Trophoblast cell (in vitro differentiated cells and primary cell): ENCODE measurements at regions not wholly inside any gene's neighbourhood (a gene's known extent, or its start where the extent isn't known, plus 50 kb on each side); places are given as distances from the start of the nearest gene placed in this dataset.

Experiments used
- DNase-seq, 2 donors: peaks; one replicate each; pipeline ENCODE4 v3.0.0-alpha.2; 2016
- H2AFZ ChIP-seq: 2 replicates; pipeline ENCODE4 v1.6.1; 2013; ENCODE audit warnings: low read length, moderate library complexity, mild to moderate bottlenecking; ENCODE audit not compliant: insufficient read depth, poor library complexity
- H2AK5ac ChIP-seq: 2 replicates; pipeline ENCODE4 v1.6.1; 2013; ENCODE audit warnings: mild to moderate bottlenecking, low read length
- H2BK120ac ChIP-seq: 2 replicates; pipeline ENCODE4 v1.6.1; 2013; ENCODE audit warnings: low read length, mild to moderate bottlenecking, moderate library complexity; ENCODE audit not compliant: insufficient read depth, poor library complexity
- H2BK12ac ChIP-seq: 2 replicates; pipeline ENCODE4 v1.6.1; 2013; ENCODE audit warnings: mild to moderate bottlenecking, low read length, moderate library complexity
- H2BK5ac ChIP-seq: 2 replicates; pipeline ENCODE4 v1.6.1; 2013; ENCODE audit warnings: low read length, low read depth, moderate library complexity, mild to moderate bottlenecking; ENCODE audit not compliant: poor library complexity
- H3K14ac ChIP-seq: 2 replicates; pipeline ENCODE4 v1.6.1; 2013; ENCODE audit warnings: mild to moderate bottlenecking, low read length
- H3K18ac ChIP-seq: 2 replicates; pipeline ENCODE4 v1.6.1; 2013; ENCODE audit warnings: mild to moderate bottlenecking, low read length
- H3K23ac ChIP-seq: 2 replicates; pipeline ENCODE4 v1.6.1; 2013; ENCODE audit warnings: low read length
- H3K27ac ChIP-seq: 2 replicates; pipeline ENCODE4 v1.5.1; 2013; ENCODE audit warnings: low read depth, mild to moderate bottlenecking, inconsistent platforms, low read length, moderate library complexity
- H3K27me3 ChIP-seq: 2 replicates; pipeline ENCODE4 v1.6.1; 2013; ENCODE audit warnings: inconsistent platforms, mild to moderate bottlenecking, low read length, moderate library complexity; ENCODE audit not compliant: insufficient read depth
- H3K36me3 ChIP-seq, 2 experiments: 1 replicate in 1 of 2; 2 replicates in 1 of 2; pipeline ENCODE4 v1.6.1; 2013; ENCODE audit warnings: low read length in 2 of 2, mild to moderate bottlenecking in 2 of 2, moderate library complexity in 1 of 2; ENCODE audit not compliant: insufficient read depth in 2 of 2, control insufficient read depth in 1 of 2
- H3K4ac ChIP-seq: 2 replicates; pipeline ENCODE4 v1.6.1; 2013; ENCODE audit warnings: low read depth, mild to moderate bottlenecking, low read length, moderate library complexity
- H3K4me1 ChIP-seq, 2 experiments: 1 replicate in 1 of 2; 2 replicates in 1 of 2; pipeline ENCODE4 v1.6.1; 2013; ENCODE audit warnings: low read length in 2 of 2, mild to moderate bottlenecking in 2 of 2, moderate library complexity in 1 of 2; ENCODE audit not compliant: insufficient read depth in 2 of 2, control insufficient read depth in 1 of 2
- H3K4me2 ChIP-seq: 2 replicates; pipeline ENCODE4 v1.6.1; 2013; ENCODE audit warnings: inconsistent platforms, mild to moderate bottlenecking, low read length, moderate library complexity
- H3K4me3 ChIP-seq: 2 replicates; pipeline ENCODE4 v1.5.1; 2013; ENCODE audit warnings: mild to moderate bottlenecking, low read depth, low read length, inconsistent platforms
- H3K79me1 ChIP-seq: one replicate; pipeline ENCODE4 v1.6.1; 2013; ENCODE audit warnings: low read length
- H3K79me2 ChIP-seq: 2 replicates; pipeline ENCODE4 v1.6.1; 2013; ENCODE audit warnings: low read length, mild to moderate bottlenecking; ENCODE audit not compliant: control insufficient read depth, insufficient read depth, poor library complexity
- H3K9ac ChIP-seq: 2 replicates; pipeline ENCODE4 v1.6.1; 2013; ENCODE audit warnings: mild to moderate bottlenecking, low read length
- H3K9me3 ChIP-seq: 2 replicates; pipeline ENCODE4 v1.6.1; 2013; ENCODE audit warnings: low read depth, mild to moderate bottlenecking, control low read depth, inconsistent platforms, low read length; ENCODE audit not compliant: insufficient read depth
- H4K12ac ChIP-seq: 2 replicates; pipeline ENCODE4 v1.6.1; 2013; ENCODE audit warnings: low read depth, mild to moderate bottlenecking, low read length, moderate library complexity
- H4K8ac ChIP-seq: 2 replicates; pipeline ENCODE4 v1.6.1; 2013; ENCODE audit warnings: low read depth, mild to moderate bottlenecking, low read length, moderate library complexity
- H4K91ac ChIP-seq: one replicate; pipeline ENCODE4 v1.6.1; 2013; ENCODE audit warnings: low read depth, mild to moderate bottlenecking, low read length, moderate library complexity
- WGBS: extraction: QIAGEN DNeasy Blood & Tissue Kit; methylation state at CpG from one replicate; pipeline ENCODE4 v1.1.7; 2013; ENCODE audit warnings: missing lambda C conversion rate; ENCODE audit not compliant: insufficient read length, insufficient coverage; ENCODE audit errors: extremely low coverage; 5-methylcytosine and 5-hydroxymethylcytosine counted together

DNA sequence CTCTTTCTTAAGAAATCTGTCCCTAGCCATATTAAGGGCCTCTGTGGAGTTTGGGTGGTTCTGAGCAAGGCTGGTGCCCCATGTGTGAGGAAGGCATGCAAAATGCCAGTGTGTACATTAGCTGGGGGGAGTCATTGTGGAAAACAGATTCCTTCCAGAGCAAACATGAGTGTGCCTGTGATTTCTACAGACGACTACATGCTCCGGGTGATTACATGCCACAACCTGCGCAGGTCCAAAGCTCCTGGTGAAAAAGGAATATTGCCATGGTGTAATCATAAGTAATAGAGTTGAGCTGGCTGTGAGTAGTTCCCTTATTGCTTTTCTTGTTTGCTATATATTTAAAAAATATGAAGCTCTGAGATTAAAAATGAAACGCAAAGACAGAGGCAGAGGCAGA is 102.1 kb downstream of the ACER2 start:
- Histone ChIP-seq H3K27ac (no peak overlapping the region), H3K4me3 (no peak overlapping the region), H3K79me2 (no peaks in the 10 kb centered on the region), H3K9ac (no peak overlapping the region), H2AFZ (no peak overlapping the region), H3K79me1 (no peaks in the 10 kb centered on the region), H3K36me3 (no peaks in the 10 kb centered on the region), H3K14ac (no peak overlapping the region), H4K8ac (no peak overlapping the region), H2BK120ac (no peak overlapping the region), H4K91ac (no peak overlapping the region), H3K9me3 (no peaks in the 10 kb centered on the region), H2AK5ac (no peak overlapping the region), H3K4ac (no peak overlapping the region), H3K4me2 (no peak overlapping the region), H3K4me1 (peaks cover 0 to 4% of the 10 kb centered on the region in 2 experiments), H3K27me3 (no peaks in the 10 kb centered on the region), H3K18ac (no peak overlapping the region), H2BK12ac (no peak overlapping the region), H4K12ac (no peak overlapping the region), H2BK5ac (no peak overlapping the region), H3K23ac (no peak overlapping the region)
- no CpG with 5 or more reads among the region's 4 CpGs for WGBS
- no peak for DNase-seq
